ENCODE measurements at regions not wholly inside any gene's neighbourhood (a gene's known extent, or its start where the extent isn't known, plus 50 kb on each side); places are given as distances from the start of the nearest gene placed in this dataset.

- no peak for TF ChIP-seq CTCF (IDR thresholded peaks at IDR 0.05; ENCODE audit: extremely low read depth in 1 of 2, insufficient read depth in 1 of 2, low read depth in 1 of 2, low read length in 2 of 2)
- no peak for TF ChIP-seq POLR2A (IDR thresholded peaks at IDR 0.05; ENCODE audit: low read depth, low read length)
- TF ChIP-seq POLR2AphosphoS5 (IDR thresholded peaks at IDR 0.05; ENCODE audit: insufficient read depth, low read depth, low read length), result no peak
- TF ChIP-seq MYC (IDR thresholded peaks at IDR 0.05; ENCODE audit: low read depth, low read length), result no peak
- TF ChIP-seq MAX (IDR thresholded peaks at IDR 0.05; ENCODE audit: insufficient read depth, insufficient read length), result no peak
- no peak for TF ChIP-seq JUN (IDR thresholded peaks at IDR 0.05; ENCODE audit: borderline replicate concordance, insufficient read depth, insufficient read length, low read depth)
- no peak for TF ChIP-seq FOS (IDR thresholded peaks at IDR 0.05; ENCODE audit: borderline replicate concordance, insufficient read depth, low read length)
- no peak for TF ChIP-seq EZH2 (IDR thresholded peaks at IDR 0.05; ENCODE audit: borderline replicate concordance, low read depth, low read length, severe bottlenecking)
- TF ChIP-seq GATA2 (IDR thresholded peaks at IDR 0.05; ENCODE audit: insufficient read depth, insufficient read length, low read depth, low read length), result no peak
These were observed 132.8 kb downstream of the IBTK start for GRCh38 chr6:82114748-82115147.

All from endothelial cell of umbilical vein (primary cell).